Activated CD8-positive, alpha-beta memory T cell treated with anti-CD3 and anti-CD28 coated beads, Interleukin-2, amount 50 U/mL, for 4 hours (primary cell): ENCODE measurements at regions not wholly inside any gene's neighbourhood (a gene's known extent, or its start where the extent isn't known, plus 50 kb on each side); places are given as distances from the start of the nearest gene placed in this dataset.
"Not testable (repeated sequence)": the region's sequence is repeated elsewhere in the genome, so short reads cannot be mapped to it uniquely, and the experiment has no call there.

Experiments
- DNase-seq: peaks from one replicate; pipeline ENCODE4 v3.0.0-alpha.2; 2020

DNA sequence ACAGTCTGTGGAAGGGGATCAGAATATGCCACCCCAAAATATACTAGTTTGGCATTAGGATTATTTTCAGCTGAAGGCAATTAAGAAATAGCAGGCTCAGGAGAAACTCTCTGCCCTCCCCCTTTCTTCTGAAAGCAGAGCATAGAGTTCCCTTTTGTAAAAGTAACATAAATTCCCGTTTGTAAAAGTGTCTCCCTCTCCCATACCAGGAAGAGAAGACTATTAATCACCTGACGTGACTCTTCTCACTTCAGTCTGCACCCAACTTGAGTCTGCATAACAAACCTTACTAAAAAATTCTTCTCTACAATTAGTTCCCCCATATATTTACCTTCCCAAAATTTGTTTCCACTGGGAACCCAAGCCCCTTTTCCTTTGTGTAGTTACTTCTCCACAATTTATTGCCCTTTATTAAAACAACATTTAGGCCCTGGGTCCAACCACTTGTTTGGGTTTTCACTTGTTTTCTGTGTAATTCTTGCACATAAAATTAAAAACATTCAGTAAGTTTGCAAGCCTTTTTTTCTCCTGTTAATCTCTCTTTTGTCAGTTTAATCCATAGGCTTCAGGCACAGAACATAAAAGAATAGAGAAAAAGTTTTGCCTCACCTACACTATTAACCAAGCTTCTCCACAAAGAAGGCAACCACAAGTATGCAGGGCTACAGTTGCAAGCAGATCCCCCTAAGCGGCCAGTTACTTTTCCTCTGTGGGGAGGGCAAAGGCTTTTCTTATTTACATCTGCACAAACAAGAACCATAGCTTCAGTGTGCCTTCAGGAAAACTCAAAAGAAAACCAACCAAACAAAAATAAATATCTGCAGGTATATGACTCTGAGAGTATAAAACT, 73.8 kb upstream of the EPCAM start:
- no peak for DNase-seq

GRCh38 chr2:47293976-47294375, 75.1 kb upstream of the EPCAM start:
- DNase-seq, result no peak

DNA sequence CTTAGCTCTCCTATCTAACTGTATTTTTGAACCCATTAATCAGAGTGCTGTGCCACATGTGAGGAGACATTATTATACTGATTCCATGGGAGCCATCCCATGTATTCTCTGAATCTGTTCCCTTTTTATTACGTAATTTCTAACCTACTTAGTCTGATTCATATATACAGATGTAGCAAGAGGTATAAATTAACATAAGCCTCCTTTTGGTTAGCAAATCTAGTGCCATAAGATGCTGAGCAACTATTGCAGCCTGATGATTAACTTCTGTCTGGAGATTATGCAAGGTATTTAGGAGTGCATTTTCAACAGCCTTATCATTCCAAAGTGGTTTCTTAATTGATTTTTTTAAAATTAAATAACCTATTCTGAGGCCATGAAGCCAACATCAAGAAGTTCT, 80.2 kb upstream of the EPCAM start:
- no peak for DNase-seq

DNA sequence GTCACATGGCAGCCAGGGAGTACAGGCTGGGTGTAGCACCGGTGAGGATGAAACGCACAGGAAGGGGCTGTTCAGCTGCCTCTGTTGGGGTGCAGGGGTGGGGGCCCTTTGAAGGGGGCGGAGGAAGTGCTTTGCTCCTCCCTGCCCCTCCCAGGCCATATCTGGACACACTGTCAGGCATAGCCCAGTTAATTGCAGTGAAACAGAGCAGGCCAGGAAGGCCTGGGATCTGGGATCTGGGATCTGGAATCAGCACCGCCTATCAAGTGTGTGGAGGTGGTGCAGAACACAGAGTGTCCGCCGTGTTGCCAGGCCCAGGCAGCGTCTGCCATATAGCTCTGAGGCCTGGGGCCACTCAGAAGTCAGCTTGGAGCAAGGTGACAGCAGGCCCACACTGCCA, 85.5 kb upstream of the EPCAM start:
- DNase-seq, result no peak

DNA sequence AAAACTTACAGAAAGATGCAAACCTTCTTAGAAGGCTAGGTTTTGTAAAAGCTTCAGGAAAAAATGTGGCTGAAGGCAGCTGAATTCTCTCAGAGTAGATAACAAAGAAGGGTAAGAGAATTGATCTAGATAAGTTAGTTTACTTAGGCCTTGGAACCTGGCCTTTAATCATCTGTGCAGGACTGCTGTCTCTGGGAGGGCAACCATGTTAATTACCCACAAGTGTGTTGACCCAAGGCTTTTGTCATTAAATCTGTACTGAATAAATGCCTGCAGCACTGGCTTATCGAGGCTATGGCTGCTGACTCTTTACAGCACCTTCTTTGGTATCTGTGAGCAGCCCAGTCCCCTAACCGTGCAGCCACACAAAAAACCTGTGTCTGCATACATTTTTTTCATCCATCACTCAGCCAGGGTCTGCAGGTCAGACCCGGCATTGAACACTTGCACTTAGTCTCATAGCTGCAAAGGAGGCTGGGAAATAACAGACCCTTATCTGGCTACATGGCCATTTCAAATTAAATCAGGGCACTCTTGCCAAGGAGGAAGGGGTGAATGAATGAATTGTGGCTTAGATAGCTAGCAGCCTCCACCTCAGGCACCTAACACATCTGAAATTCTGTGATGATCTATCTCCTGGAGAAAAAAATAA, 86.4 kb upstream of the EPCAM start:
- DNase-seq, result no peak

DNA sequence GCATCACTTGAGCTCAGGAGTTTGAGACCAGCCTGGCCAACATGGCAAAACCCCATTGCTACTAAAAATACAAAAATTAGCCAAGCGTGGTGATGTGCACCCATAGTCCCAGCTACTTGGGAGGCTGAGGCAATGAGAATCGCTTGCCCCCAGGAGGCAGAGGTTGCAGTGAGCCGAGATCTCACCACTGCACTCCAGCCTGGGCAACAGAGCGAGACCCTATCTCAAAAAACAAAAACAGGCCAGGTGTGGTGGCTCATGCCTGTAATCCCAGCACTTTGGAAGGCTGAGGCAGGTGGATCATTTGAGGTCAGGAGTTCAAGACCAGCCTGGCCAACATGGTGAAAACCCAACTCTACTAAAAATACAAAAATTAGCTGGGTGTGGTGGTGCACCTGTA, 89.6 kb upstream of the EPCAM start:
- DNase-seq, result not testable (repeated sequence)

DNA sequence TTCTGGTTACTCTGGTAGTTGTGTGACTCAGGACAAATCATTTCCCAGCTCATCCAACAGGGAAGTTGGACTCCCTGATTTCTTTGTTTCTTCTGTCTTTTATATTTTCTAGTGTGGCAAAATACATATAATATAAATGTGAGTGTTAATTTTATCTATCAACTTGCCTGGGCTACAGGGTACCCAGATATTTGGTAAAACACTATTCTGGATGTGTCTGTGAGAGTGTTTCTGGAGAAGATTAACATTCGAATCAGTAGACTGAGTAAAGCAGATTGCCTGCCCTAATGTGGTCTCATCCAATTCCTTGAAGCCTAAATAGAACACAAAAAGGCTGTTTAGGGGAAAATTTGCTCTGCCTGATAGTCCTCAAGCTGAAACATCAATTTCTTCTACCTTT, 91.1 kb upstream of the EPCAM start:
- DNase-seq, result no peak

- no peak for DNase-seq
These were observed 91.9 kb upstream of the EPCAM start for GRCh38 chr2:47277187-47277586.

DNA sequence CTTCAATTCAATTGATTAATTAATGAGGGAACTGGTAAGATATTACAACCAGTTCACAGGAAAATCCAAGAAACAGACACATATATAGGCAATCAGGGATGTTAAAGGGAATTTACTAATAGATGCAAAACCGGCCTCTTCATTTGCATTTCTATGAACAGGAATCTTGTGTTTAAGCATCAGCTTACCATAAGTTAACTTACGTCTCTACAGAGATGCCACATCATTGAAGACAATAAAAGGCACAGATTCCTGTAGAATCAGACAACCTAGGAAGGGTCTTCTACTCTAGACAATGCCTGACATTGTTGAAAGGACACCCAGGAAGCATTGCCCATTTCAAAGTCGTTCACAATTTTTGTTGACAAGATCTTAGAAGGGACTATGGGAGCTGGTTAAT, 93.0 kb upstream of the EPCAM start:
- no peak for DNase-seq

DNA sequence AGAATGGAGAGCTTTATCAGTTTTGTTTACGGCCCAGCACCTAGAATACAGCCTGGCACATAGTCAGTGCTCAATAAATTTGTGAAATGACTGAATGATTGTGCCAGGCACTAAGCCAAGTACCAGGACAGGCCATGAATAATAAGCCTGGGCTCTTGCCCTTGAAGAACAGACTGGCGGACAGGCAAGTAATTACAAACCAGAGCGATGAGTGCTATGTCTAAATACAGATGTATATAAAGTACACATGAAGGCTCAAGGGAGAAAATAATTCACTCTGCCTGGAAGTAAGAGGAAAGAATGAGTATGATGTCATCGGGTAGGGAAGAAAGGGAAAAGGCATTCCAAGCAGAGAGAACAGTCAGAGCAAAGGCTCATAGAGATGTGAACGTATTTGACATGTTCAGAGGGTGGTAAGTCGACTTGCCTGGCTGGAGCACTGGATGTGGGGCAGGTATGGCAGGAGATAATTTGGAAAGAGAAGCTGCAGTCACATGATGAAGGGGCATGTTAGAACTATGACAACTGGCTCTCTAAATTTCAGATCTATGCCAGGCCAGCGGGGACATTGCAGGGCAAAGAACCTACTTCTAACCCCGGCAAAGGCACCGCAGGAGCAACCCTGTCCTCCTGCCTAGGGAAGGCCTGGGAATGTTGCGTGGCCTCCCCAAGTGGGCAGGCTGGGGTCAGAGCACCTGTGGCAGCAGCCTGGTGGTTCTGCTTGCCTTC, 94.9 kb upstream of the EPCAM start:
- no peak for DNase-seq

DNA sequence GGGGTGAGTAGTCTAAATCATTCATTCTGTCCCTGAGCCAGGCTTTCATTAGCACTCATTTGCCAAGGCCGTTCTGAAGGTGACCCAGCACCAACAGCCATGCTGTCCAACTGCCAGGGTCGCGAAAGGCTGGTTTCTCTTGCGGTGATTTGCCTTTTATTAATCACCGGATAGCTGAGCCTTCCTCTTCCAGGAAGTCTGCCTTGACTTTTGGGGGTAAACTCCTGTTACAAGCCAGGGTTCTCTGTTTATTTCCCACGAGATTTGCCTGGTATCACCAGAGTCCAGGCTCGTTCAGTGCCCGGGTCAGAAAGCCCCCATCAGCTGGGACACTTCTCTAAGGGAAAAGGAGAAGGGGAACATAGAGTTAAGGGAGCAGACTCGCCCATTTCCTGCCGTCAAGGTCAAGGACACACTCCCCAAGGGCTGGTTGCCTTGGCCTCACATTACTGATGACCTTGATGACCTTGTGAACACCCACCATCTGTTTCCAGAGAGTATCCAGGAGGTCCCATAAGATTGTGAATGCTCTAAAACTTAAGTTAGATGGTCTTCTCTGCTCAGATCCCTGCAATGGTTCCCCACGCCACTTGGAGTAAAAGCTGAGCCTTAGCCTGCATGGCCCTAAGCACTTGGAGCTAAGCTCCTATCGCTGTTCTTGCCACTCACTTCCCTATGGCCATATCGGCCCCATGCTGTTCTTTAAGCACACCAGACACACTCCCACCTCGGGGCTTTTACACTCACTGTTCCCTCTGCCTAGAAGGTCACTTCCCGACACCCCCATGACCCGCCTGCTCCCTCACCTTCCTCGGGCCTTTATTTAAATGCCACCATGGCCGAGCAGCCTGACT, 96.0 kb upstream of the EPCAM start:
- DNase-seq, result no peak

DNA sequence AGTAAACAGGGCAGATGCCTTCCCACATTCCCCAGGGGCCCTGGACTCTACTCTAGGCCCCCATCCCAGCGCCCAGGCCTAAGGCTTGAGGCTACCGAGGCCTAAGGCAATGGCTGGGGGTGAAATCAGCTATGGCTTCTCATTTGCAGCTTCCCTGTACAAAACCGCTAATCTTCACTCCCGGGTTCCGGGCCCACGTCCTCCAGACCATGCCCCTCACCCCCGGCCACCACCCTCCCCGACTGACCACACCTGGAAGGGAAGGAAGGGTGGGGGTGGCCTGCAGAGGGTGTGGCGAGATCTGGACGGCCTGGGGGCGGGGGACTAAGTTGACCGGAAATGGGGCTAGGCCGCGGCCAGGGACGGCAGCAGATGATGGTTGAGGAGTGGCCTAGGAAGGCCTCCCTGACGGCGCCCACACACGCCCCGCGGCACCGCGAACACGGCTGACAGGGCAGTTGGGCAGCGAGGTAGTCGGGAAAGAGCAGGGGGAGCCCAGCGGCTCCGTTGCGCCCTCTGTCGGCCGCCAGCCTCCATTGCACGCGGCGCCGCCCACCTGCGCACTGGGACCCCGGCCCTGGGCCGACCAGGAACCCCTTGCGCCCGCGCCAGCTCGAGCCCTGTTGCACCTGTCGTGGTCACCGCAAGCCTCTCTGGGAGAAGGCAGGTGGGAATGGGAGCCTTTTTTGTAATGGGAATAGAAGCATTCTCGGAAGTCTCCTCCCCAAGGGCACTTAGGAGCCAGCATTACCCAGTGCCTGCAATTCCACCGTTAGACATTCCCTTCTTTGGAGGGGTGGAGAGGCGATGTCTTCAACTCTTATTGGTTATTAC, 95.9 kb upstream of the CALM2 start:
- DNase-seq, result peak; percentile 59

GRCh38 chr2:47271054-47272000, 95.0 kb upstream of the CALM2 start:
- DNase-seq, result no peak

- no peak for DNase-seq
These were observed 94.1 kb upstream of the CALM2 start for GRCh38 chr2:47270421-47270820.

DNA sequence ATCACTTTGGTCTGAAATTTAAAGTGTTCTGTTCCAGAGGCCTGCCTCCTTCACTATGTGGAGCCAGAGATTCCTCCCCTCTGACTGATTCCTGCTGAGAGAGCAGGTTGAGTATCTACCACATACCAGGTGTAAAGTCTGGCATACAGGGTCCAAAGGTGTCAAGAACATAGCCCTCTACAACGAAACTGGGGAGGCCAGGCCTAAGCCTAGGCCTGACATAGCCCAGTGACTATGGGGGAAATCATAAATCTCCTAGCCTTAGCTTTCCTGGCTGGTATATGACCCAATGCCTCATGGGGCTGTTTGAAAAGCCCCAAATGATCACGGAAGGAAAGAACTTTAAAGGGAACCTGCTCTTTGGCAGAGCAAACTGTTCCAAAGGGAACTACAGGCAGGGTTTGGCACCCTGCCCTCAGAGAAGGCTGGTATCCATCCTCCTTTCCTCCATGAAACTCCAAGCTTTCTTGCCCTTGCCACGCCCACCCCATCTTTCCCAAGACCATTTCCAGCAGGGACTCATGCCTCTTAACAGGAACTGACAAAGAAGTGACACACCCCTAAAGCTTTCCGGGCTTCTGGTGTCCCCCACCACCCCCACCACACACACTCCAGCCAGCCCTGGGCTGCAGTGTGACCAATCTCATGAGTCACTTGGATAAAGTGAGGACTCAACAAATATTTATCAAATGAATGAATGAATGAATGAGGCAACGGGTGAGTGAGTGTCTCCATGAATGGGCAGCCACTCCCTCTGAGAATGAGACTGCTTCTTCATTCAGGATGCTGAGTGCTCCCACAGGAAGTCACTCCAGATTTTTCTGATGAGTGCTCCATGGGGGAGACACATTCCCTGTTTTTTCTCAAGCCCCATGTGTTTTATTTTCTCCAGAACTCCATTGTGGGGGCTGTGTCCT, 93.3 kb upstream of the CALM2 start:
- DNase-seq, result no peak

DNA sequence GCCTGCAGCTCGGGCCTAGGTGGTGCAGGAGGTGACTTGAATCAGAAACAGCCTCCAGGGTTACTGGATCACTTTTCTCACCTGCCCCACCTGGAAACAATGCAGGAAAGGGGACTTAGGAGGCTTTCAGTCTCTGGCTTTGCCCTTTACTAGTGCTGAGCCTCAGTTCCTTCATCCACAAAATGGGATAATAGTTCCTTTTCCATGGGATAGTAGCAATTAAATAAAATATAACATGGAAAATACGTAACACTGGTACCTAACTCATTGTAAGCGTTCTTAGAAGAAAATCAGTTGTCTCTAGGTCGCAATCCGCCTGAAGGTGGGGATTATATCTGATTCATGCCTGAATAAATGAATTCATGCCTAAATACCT, 91.4 kb upstream of the CALM2 start:
- no peak for DNase-seq

GRCh38 chr2:47266939-47267710, 90.8 kb upstream of the CALM2 start:
- DNase-seq, result no peak

GRCh38 chr2:47265751-47266231, 89.5 kb upstream of the CALM2 start:
- DNase-seq, result no peak

DNA sequence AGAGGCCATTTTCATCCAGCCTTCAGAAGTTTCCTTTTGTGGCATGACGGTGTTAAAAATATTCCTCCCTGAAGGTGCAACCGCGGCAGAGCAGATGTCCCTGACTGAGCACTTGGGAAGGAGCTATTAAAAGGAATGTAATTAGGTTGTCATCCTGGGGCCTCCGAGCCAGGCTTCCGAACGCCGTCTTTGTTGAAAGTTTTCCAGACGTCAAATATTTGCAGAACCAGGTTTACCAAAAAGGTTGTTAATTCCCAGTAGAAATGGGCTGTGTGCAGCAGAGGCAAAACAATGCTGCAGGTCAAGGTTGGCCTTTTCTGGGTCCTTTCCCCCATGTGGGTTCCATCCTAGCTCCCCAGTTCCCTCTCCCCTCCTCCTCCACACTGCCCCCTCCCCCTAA, 88.8 kb upstream of the CALM2 start:
- DNase-seq, result no peak
